Esophagus muscularis mucosa (tissue), 3 donors: ENCODE measurements at regions not wholly inside any gene's neighbourhood (a gene's known extent, or its start where the extent isn't known, plus 50 kb on each side); places are given as distances from the start of the nearest gene placed in this dataset.

Source experiments
- CTCF ChIP-seq, 3 experiments: fragments of 200-600 bp in 2 of 3; fragments of 450-650 bp in 1 of 3; sonication (generic) in 2 of 3; IDR thresholded peaks; one replicate each; pipeline ENCODE4 v1.5.1; 2017 to 2019; ENCODE audit warnings: antibody characterized with exemption in 3 of 3, mild to moderate bottlenecking in 2 of 3, moderate library complexity in 1 of 3
- POLR2AphosphoS5 ChIP-seq, 2 donors: sonication (generic); formaldehyde crosslinking; IDR thresholded peaks; one replicate each; pipeline ENCODE4 v1.6.1; 2017; ENCODE audit warnings: antibody characterized with exemption in 2 of 2

- TF ChIP-seq CTCF (IDR thresholded peaks at IDR 0.05) (no peak), POLR2AphosphoS5 (IDR thresholded peaks at IDR 0.05) (no peak)
These were observed 79.6 kb downstream of the PDCL3 start for GRCh38 chr2:100642425-100642824.
